Central memory CD8-positive, alpha-beta T cell (primary cell): ENCODE measurements at regions not wholly inside any gene's neighbourhood (a gene's known extent, or its start where the extent isn't known, plus 50 kb on each side); places are given as distances from the start of the nearest gene placed in this dataset.

Source experiments
- ATAC-seq: fragments of 150-1000 bp; cut with Tn5 transposase; replicated peaks from 2 replicates; pipeline ENCODE4 v1.10.0; 2022; ENCODE audit warnings: mild to moderate bottlenecking, moderate FRiP score, moderate number of reproducible peaks; ENCODE audit not compliant: poor library complexity, severe bottlenecking; ENCODE audit errors: extremely low read depth
- DNase-seq, 2 donors: peaks; one replicate each; pipeline ENCODE4 v3.0.0; 2021; ENCODE audit warnings: low spot score in 2 of 2
- H3K27ac Mint-ChIP-seq: one replicate; pipeline ENCODE4 v1.8.0; 2022; ENCODE audit warnings: low read depth, mild to moderate bottlenecking, moderate library complexity, mixed read lengths
- H3K27me3 Mint-ChIP-seq: one replicate; pipeline ENCODE4 v1.8.0; 2022; ENCODE audit warnings: mixed read lengths
- H3K36me3 Mint-ChIP-seq: one replicate; pipeline ENCODE4 v1.8.0; 2022; ENCODE audit warnings: mild to moderate bottlenecking, moderate library complexity, mixed read lengths; ENCODE audit not compliant: insufficient read depth
- H3K4me1 Mint-ChIP-seq: one replicate; pipeline ENCODE4 v1.8.0; 2022; ENCODE audit warnings: mixed read lengths
- H3K4me3 Mint-ChIP-seq: one replicate; pipeline ENCODE4 v1.8.0; 2022; ENCODE audit warnings: mild to moderate bottlenecking, moderate library complexity, mixed read lengths
- H3K9me3 Mint-ChIP-seq: one replicate; pipeline ENCODE4 v1.8.0; 2022; ENCODE audit warnings: mixed read lengths

DNA sequence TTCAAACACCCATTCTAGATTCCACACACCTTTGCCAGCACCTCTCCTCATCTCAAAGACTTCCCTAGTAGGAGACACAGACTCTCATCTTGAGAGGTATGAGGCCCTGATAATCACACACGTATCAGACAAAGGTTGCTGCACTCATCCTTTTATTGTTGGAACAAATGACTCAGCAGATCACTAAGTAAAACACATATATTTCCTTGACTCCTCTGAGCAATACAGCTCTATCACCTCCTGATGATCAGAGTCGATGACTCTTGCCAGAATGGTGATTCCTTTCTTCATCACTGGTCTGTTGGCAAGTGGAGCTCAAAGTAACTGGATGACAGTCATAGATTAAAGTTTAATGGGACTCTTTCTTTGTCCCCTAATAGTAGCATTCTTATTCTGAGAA lies 1049.2 kb upstream of the ZEB2 start:
- DNase-seq (no peak), ATAC-seq (no peak)
- Mint-ChIP-seq H3K9me3 (peaks cover 12% of the 10 kb centered on the region), H3K4me1 (no peaks in the 10 kb centered on the region), H3K4me3 (no peak overlapping the region), H3K27me3 (no peaks in the 10 kb centered on the region), H3K27ac (no peak overlapping the region), H3K36me3 (no peaks in the 10 kb centered on the region)

DNA sequence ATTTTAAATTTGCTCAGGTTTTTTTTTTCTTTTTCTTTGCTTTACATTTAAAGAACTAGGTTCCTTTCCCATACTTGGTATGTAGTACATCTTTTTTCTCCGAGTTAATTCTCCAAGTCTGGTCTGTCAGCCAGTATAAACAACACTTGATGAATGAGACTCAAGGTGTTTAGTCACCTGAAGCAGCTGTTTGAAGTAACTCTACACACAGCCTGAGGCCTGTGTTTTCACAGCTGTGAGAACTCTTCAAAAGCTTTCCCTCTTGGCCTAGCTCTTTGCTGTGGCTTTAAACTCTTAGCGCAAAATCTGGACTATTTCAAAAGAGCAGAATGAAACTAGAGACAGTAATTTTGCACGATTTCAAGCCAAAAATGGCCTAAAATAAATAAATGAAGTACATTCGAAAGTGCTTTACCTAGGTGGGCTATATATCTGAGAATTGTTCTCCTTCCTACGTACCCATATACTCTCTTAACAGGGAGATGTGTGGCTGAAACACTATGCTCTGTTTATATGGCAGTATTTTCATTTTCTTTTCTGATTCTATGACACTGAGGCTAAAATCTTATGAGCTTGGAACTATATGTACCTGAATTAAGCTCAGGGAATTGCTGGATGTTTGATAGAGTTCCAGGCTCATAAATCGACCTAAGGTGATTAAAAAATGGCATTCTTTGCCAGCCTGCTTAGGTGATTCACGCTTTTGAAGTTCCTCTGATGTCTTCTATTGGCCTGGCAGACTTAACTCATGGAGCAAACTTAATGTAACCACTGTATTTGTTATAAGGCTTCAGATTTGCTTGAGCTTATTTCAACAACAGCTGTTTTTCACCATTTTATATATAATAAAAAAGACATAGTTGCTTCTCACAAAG lies 1044.1 kb upstream of the ZEB2 start:
- no peak for ATAC-seq
- no peaks in the 10 kb centered on the region for H3K4me1 Mint-ChIP-seq

DNA sequence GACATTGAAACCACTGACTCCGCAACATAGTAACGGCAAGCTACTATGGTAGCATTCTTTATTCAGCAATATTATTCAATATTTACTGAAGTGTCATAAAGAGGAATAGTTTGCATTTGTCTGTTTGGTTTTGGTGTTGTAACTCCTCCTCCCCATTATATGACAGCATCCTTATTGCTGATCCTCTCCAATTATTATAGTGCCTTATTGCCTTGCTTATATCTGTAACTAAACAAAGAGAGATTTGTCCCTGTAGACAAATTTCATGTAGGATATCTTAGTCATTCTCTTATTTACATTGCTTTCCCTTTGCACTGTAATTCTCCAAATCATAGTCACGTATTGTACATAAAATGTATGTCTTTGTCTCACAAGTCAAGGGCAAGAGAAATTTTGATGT lies 1041.2 kb upstream of the ZEB2 start:
- DNase-seq (no peak), ATAC-seq (no peak)
- H3K4me1 Mint-ChIP-seq: no peaks in the 10 kb centered on the region
- no peaks in the 10 kb centered on the region for H3K36me3 Mint-ChIP-seq
- no peaks in the 10 kb centered on the region for H3K9me3 Mint-ChIP-seq
- no peak overlapping the region for H3K4me3 Mint-ChIP-seq
- no peaks in the 10 kb centered on the region for H3K27me3 Mint-ChIP-seq
- H3K27ac Mint-ChIP-seq: no peak overlapping the region

More for the DNA sequence above, 1044.1 kb upstream of the ZEB2 start:
- Mint-ChIP-seq H3K9me3 (no peaks in the 10 kb centered on the region), H3K4me3 (no peak overlapping the region), H3K27ac (no peak overlapping the region), H3K27me3 (no peaks in the 10 kb centered on the region), H3K36me3 (no peaks in the 10 kb centered on the region)
- no peak for DNase-seq

DNA sequence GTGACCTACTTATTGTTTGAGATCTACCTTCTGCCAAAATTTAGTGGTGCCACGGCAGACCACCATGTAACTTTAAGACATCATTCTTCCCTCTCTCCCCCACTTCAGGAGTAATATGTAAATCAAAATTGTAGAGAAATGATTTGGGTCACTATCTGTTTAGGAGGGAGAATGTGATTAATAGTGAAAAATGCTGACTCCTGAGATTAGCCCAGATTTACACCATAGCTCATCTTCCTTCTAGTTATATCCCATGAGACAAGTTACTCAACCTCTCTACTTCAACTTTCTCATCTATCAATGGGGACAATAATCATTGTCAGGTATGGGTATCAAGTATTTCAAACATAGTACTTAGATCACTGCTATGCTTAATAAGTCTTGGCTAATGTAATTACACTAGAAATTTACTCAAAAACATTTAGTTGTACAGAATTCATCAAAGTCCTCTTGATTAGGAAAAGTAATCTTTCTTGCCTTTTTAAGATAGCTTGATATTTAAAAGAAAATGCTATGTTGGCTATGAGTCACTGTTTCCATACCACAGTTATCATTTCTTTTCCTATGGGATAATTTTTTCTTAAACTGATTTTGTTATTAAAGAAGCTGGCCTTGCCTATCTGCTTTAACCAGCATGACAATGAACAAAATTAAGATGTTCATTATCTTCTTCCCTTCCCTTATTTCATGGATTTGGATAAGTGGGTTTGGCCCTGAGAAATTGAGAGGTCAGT lies 1038.9 kb upstream of the ZEB2 start:
- Mint-ChIP-seq H3K9me3 (no peaks in the 10 kb centered on the region), H3K4me1 (no peaks in the 10 kb centered on the region), H3K36me3 (no peaks in the 10 kb centered on the region), H3K4me3 (no peak overlapping the region), H3K27ac (no peak overlapping the region), H3K27me3 (no peaks in the 10 kb centered on the region)
- ATAC-seq: no peak
- DNase-seq: no peak

DNA sequence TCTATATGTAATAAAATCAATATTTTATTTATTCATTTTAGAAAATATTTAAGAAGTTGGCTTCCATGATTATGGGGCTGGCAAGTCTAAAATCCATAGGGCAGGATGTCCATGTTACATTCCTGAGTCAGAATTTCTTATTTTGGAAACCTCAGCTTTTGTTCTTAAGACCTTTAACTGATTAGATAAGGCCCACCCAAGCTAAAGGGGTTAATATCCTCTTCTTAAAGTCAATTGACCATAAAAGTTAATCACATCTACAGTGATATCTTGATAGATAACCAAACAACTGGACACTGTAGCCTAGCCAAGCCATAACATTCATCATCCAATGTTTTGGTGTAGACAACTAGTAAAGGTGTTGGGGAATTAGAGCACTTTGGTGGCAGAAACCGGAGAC lies 1035.4 kb upstream of the ZEB2 start:
- H3K27ac Mint-ChIP-seq: no peak overlapping the region
- no peaks in the 10 kb centered on the region for H3K27me3 Mint-ChIP-seq
- no peak overlapping the region for H3K4me3 Mint-ChIP-seq
- ATAC-seq (no peak), DNase-seq (no peak)
- no peaks in the 10 kb centered on the region for H3K9me3 Mint-ChIP-seq
- no peaks in the 10 kb centered on the region for H3K4me1 Mint-ChIP-seq
- H3K36me3 Mint-ChIP-seq: no peaks in the 10 kb centered on the region

DNA sequence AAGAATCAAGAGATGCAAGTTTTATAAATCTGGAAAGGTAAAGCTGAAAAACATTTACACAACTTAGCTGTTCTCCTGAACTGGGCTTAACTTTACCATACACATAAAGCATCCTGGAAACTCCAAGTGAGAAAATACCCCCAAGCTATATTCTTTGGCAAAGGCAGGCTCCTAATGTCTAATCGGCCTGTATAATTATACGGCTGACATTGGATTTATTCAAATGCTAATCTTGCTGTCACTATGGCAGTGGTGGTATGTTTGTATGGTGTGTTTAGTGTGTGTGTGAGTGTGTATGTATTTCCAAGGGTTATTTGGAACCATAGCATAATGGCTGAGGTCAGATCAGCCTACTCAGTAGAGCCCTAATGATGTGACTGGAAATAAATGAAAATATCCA lies 1031.8 kb upstream of the ZEB2 start:
- H3K36me3 Mint-ChIP-seq: no peaks in the 10 kb centered on the region
- no peak overlapping the region for H3K27ac Mint-ChIP-seq
- H3K4me3 Mint-ChIP-seq: no peak overlapping the region
- DNase-seq: no peak
- H3K4me1 Mint-ChIP-seq: no peaks in the 10 kb centered on the region
- H3K27me3 Mint-ChIP-seq: no peaks in the 10 kb centered on the region
- no peak for ATAC-seq
- no peaks in the 10 kb centered on the region for H3K9me3 Mint-ChIP-seq

DNA sequence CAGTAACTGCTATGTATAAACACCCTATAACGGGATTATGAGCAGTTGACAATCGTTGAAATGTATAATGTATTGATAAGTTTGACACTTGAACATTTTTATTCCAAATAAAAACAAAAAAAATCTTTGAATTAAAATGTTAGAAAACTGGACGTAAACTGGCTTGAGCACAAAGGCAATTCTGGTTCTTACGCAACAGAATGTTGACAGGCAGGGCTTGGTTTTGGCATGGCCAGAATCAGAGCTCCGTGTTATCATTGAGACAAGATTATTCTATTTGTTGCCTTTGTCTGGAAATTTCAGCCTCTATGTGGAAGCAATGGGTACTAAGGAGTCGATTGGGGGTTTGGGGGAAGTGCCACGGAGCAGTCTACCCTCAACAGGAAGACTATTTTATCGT lies 1028.6 kb upstream of the ZEB2 start:
- no peak for DNase-seq
- Mint-ChIP-seq H3K27ac (no peak overlapping the region), H3K4me1 (no peaks in the 10 kb centered on the region), H3K27me3 (no peaks in the 10 kb centered on the region), H3K36me3 (no peaks in the 10 kb centered on the region), H3K9me3 (no peaks in the 10 kb centered on the region), H3K4me3 (no peak overlapping the region)
- no peak for ATAC-seq

DNA sequence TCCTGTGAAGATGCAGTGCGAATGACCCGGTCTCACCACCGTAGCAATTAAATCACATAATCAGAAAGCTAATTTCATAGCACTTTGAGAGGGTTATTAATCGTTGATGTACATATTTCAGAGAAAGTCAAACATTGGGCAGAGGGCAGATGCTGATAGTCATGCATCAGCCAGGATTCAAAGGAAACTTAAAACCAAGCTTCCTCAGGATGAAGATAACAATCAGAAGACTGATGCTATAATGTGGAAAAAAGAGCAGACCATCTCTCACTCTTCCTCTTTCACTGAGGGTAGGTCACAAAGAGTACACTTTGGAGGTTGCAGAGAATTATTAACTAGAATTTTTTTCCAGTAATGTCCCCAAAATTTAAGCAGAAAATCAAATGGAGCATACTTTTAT lies 1027.7 kb upstream of the ZEB2 start:
- Mint-ChIP-seq H3K27me3 (no peaks in the 10 kb centered on the region), H3K27ac (no peak overlapping the region), H3K4me1 (no peaks in the 10 kb centered on the region), H3K4me3 (no peak overlapping the region), H3K36me3 (no peaks in the 10 kb centered on the region), H3K9me3 (no peaks in the 10 kb centered on the region)
- ATAC-seq: no peak
- DNase-seq: no peak

DNA sequence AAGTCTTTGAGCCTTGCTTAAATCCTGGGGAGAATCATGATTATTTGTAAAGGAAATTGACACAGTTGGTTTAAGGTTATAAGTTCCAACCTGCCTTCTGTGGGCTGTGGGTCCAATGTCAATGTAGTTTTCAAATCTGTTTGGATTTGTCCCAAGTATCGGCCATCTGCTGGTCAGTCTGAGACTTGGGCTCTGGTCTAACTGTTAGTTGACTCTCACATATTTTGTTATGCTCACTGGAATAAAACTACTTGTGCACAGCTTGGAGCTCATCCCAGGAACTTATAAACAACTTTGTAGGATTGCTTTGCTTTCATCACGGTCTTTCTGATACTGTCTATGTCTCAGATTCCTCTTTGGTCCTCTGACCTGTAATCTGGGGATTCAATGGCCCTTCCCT lies 1026.2 kb upstream of the ZEB2 start:
- H3K36me3 Mint-ChIP-seq: no peaks in the 10 kb centered on the region
- no peak overlapping the region for H3K27ac Mint-ChIP-seq
- H3K4me3 Mint-ChIP-seq: no peak overlapping the region
- no peaks in the 10 kb centered on the region for H3K9me3 Mint-ChIP-seq
- DNase-seq (no peak), ATAC-seq (no peak)
- H3K27me3 Mint-ChIP-seq: no peaks in the 10 kb centered on the region
- H3K4me1 Mint-ChIP-seq: no peaks in the 10 kb centered on the region

DNA sequence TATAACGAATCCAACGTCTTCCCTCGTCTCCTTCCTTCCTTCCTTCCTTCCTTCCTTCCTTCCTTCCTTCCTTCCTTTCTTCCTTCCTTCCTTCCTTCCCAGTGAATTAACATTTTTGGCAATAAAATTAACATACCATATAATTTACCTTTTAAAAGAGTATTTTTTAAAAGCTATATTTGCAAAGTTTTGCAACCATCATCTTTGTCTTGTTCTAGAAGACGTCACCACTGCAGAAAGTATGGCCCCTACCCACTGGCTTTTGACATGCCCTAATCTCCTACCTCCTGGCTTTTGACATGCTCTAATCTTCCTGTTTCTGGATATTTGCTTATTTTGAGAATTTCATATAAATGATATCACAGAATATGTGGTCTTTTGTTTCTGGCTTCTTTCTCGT lies 1023.9 kb upstream of the ZEB2 start:
- H3K4me1 Mint-ChIP-seq: no peaks in the 10 kb centered on the region
- no peaks in the 10 kb centered on the region for H3K27me3 Mint-ChIP-seq

DNA sequence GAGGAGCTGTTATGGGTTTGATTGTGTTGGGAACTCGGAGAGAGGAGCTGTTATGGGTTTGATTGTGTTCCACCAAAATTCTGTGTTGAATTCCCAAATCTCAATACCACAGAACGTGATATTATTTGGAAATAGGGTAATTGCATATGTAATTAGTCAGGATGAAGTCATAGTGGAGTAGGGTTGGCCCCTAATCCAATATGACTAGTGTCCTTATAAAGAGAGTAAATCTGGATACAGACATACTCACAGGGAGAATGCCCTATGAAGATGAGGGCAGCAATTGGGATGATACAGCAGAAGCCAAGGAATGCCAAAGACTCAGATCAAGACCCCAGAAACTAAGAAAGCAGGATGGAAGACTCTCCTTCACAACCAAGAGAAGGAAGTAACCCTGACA lies 1023.2 kb upstream of the ZEB2 start:
- no peaks in the 10 kb centered on the region for H3K9me3 Mint-ChIP-seq
- H3K4me3 Mint-ChIP-seq: no peak overlapping the region
- no peak overlapping the region for H3K27ac Mint-ChIP-seq
- ATAC-seq (no peak), DNase-seq (no peak)
- H3K4me1 Mint-ChIP-seq: no peaks in the 10 kb centered on the region
- no peaks in the 10 kb centered on the region for H3K27me3 Mint-ChIP-seq
- no peaks in the 10 kb centered on the region for H3K36me3 Mint-ChIP-seq

More for the DNA sequence above, 1023.9 kb upstream of the ZEB2 start:
- Mint-ChIP-seq H3K36me3 (no peaks in the 10 kb centered on the region), H3K9me3 (no peaks in the 10 kb centered on the region), H3K4me3 (no peak overlapping the region), H3K27ac (no peak overlapping the region)
- no peak for DNase-seq
- ATAC-seq: no peak

DNA sequence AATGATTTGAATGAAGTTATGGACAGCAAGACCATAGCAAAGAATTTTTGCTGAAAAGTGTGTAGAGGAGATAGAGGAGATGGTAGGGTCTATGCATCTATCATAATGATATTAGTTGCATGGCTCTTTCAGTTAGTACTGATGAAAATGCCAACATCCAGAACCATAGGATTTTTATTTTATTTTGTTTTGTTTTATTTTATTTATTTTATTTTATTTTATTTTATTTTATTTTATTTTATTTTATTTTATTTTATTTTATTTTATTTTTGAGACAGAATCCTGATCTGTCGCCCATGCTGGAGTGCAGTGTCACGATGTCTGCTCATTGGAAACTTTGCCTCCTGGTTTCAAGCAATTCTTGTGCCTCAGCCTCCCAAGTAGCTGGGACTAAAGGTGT lies 1021.1 kb upstream of the ZEB2 start:
- Mint-ChIP-seq H3K27ac (no peak overlapping the region), H3K9me3 (no peaks in the 10 kb centered on the region), H3K27me3 (no peaks in the 10 kb centered on the region), H3K4me3 (no peak overlapping the region), H3K36me3 (no peaks in the 10 kb centered on the region), H3K4me1 (no peaks in the 10 kb centered on the region)
- DNase-seq (no peak), ATAC-seq (no peak)

DNA sequence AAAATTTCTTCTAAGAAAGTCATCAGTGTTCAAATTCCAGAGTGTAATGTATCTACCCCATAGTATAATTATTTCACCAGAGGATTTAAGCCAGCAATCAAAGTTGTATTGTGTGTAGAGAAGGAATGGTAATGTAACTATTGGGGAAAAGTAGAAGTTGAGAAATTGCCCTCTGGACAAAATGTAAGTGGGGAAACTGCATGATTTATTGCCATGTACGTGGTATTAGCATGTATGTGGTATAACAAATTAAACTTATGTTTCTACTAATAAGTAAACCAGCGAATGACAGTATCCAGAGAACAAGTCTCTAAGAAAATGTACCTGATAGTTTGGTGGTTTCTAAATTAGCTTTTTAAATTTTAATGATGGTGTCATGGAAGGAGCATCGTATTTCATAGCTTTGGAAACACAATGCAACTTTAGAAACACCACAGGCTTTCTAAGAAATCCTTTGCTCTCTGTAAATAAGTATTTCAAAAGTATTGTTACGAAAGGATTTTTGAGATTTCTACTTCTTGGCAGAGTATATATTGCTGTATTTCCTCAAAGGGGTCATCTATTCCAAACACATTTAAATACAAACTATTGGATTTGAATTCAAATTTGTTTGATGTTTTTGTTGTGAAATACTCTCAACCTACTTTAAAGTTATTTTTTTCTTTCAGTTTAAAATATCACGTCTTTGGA lies 1018.9 kb upstream of the ZEB2 start:
- DNase-seq (no peak), ATAC-seq (no peak)
- no peak overlapping the region for H3K27ac Mint-ChIP-seq
- no peaks in the 10 kb centered on the region for H3K36me3 Mint-ChIP-seq
- no peak overlapping the region for H3K4me3 Mint-ChIP-seq
- H3K27me3 Mint-ChIP-seq: no peaks in the 10 kb centered on the region
- no peaks in the 10 kb centered on the region for H3K9me3 Mint-ChIP-seq
- H3K4me1 Mint-ChIP-seq: no peaks in the 10 kb centered on the region
